Hippocampal formation (tissue), 2 donors: ENCODE measurements at regions not wholly inside any gene's neighbourhood (a gene's known extent, or its start where the extent isn't known, plus 50 kb on each side); places are given as distances from the start of the nearest gene placed in this dataset.

Experiments used
- DNase-seq, 2 donors: peaks; one replicate each; lab custom pipeline; 2025; lab: John Stamatoyannopoulos, UW

GRCh38 chr6:139577124-139577762 is 202.8 kb upstream of the CITED2 start:
- DNase-seq: no peak

GRCh38 chr6:139572001-139572400 is 197.6 kb upstream of the CITED2 start:
- DNase-seq: no peak

GRCh38 chr6:139570166-139570565 is 195.7 kb upstream of the CITED2 start:
- DNase-seq: no peak

GRCh38 chr6:139569566-139569965 is 195.1 kb upstream of the CITED2 start:
- no peak for DNase-seq

- no peak for DNase-seq
These were observed 194.6 kb upstream of the CITED2 start for GRCh38 chr6:139568956-139569538.

- no peak for DNase-seq
These were observed 193.9 kb upstream of the CITED2 start for GRCh38 chr6:139568151-139568955.

- DNase-seq: no peak
These were observed 192.6 kb upstream of the CITED2 start for GRCh38 chr6:139567095-139567494.

GRCh38 chr6:139565591-139565990 is 191.1 kb upstream of the CITED2 start:
- no peak for DNase-seq

- DNase-seq: no peak
These were observed 183.1 kb upstream of the CITED2 start for GRCh38 chr6:139557547-139557946.

GRCh38 chr6:139556532-139556931 is 182.1 kb upstream of the CITED2 start:
- DNase-seq: no peak

GRCh38 chr6:139553916-139554315 is 179.5 kb upstream of the CITED2 start:
- DNase-seq: no peak

- DNase-seq: no peak
These were observed 176.9 kb upstream of the CITED2 start for GRCh38 chr6:139551376-139551775.

- no peak for DNase-seq
These were observed 175.9 kb upstream of the CITED2 start for GRCh38 chr6:139550361-139550760.

GRCh38 chr6:139549561-139550070 is 175.2 kb upstream of the CITED2 start:
- no peak for DNase-seq

- DNase-seq: no peak
These were observed 173.4 kb upstream of the CITED2 start for GRCh38 chr6:139547804-139548203.

GRCh38 chr6:139547122-139547776 is 172.8 kb upstream of the CITED2 start:
- DNase-seq: no peak

GRCh38 chr6:139546106-139546472 is 171.6 kb upstream of the CITED2 start:
- no peak for DNase-seq

- DNase-seq: no peak
These were observed 171.0 kb upstream of the CITED2 start for GRCh38 chr6:139545206-139546105.

GRCh38 chr6:139544701-139545057 is 170.2 kb upstream of the CITED2 start:
- no peak for DNase-seq

- no peak for DNase-seq
These were observed 167.9 kb upstream of the CITED2 start for GRCh38 chr6:139542351-139542750.

- no peak for DNase-seq
These were observed 166.4 kb upstream of the CITED2 start for GRCh38 chr6:139540894-139541293.

- DNase-seq: no peak
These were observed 165.8 kb upstream of the CITED2 start for GRCh38 chr6:139540276-139540675.
